Hepatocyte (in vitro differentiated cells): ENCODE measurements at regions not wholly inside any gene's neighbourhood (a gene's known extent, or its start where the extent isn't known, plus 50 kb on each side); places are given as distances from the start of the nearest gene placed in this dataset.

ENCODE experiments used
- DNase-seq: peaks from one replicate; pipeline ENCODE4 v3.0.0-alpha.2; 2016; ENCODE audit warnings: low spot score
- H2AFZ ChIP-seq: fragments of 200-600 bp; sonication (generic); 2 replicates; pipeline ENCODE4 v1.6.0; 2016; ENCODE audit warnings: antibody characterized with exemption, mild to moderate bottlenecking
- H3K27ac ChIP-seq: fragments of 200-600 bp; sonication (generic); 2 replicates; pipeline ENCODE4 v1.5.1; 2016; ENCODE audit warnings: mild to moderate bottlenecking
- H3K27me3 ChIP-seq: fragments of 200-600 bp; sonication (generic); 2 replicates; pipeline ENCODE4 v1.6.1; 2016
- H3K36me3 ChIP-seq: fragments of 200-600 bp; sonication (generic); replicated peaks from 2 replicates; pipeline ENCODE4 v1.5.1; 2016; ENCODE audit warnings: low read depth; ENCODE audit not compliant: insufficient read depth
- H3K4me1 ChIP-seq: fragments of 200-600 bp; sonication (generic); 2 replicates; pipeline ENCODE4 v1.5.1; 2016; ENCODE audit warnings: mild to moderate bottlenecking, moderate library complexity; ENCODE audit not compliant: insufficient read depth
- H3K4me2 ChIP-seq: fragments of 200-600 bp; sonication (generic); 2 replicates; pipeline ENCODE4 v1.6.0; 2016
- H3K4me3 ChIP-seq: fragments of 200-600 bp; sonication (generic); 2 replicates; pipeline ENCODE4 v1.5.1; 2016; ENCODE audit warnings: mild to moderate bottlenecking
- H3K79me2 ChIP-seq: fragments of 200-600 bp; sonication (generic); 2 replicates; pipeline ENCODE4 v1.6.0; 2017; ENCODE audit warnings: mild to moderate bottlenecking
- H3K9me2 ChIP-seq: fragments of 200-600 bp; sonication (generic); replicated peaks from 2 replicates; pipeline ENCODE4 v1.6.0; 2017; ENCODE audit warnings: mild to moderate bottlenecking; ENCODE audit not compliant: insufficient read depth
- H3K9me3 ChIP-seq: fragments of 200-600 bp; sonication (generic); 2 replicates; pipeline ENCODE4 v1.5.1; 2016; ENCODE audit warnings: low read depth, mild to moderate bottlenecking
- H4K20me1 ChIP-seq: fragments of 200-600 bp; sonication (generic); 2 replicates; pipeline ENCODE4 v1.6.0; 2016; ENCODE audit warnings: mild to moderate bottlenecking; ENCODE audit not compliant: insufficient read depth, poor library complexity, severe bottlenecking
- EZH2 ChIP-seq: fragments of 200-600 bp; sonication (generic); IDR thresholded peaks from 2 replicates; pipeline ENCODE4 v1.6.1; 2016; ENCODE audit warnings: antibody characterized with exemption, mild to moderate bottlenecking, borderline replicate concordance
- EZH2phosphoT487 ChIP-seq: fragments of 200-600 bp; sonication (generic); IDR thresholded peaks from one replicate; pipeline ENCODE4 v1.6.1; 2018; ENCODE audit warnings: antibody characterized with exemption, mild to moderate bottlenecking, low read depth, moderate library complexity; ENCODE audit not compliant: unreplicated experiment, severe bottlenecking
- WGBS: methylation state at CpG from one replicate; pipeline ENCODE4 v1.1.6; 2016; ENCODE audit warnings: low lambda C conversion rate; ENCODE audit errors: missing lambda C conversion rate; 5-methylcytosine and 5-hydroxymethylcytosine counted together
- TF ChIP-seq, protein P1 (sequence below): fragments of 200-600 bp; sonication (generic); IDR thresholded peaks from 2 replicates; pipeline ENCODE4 v1.5.1; 2016; ENCODE audit warnings: antibody characterized with exemption, mild to moderate bottlenecking; ENCODE audit not compliant: poor library complexity

DNA sequence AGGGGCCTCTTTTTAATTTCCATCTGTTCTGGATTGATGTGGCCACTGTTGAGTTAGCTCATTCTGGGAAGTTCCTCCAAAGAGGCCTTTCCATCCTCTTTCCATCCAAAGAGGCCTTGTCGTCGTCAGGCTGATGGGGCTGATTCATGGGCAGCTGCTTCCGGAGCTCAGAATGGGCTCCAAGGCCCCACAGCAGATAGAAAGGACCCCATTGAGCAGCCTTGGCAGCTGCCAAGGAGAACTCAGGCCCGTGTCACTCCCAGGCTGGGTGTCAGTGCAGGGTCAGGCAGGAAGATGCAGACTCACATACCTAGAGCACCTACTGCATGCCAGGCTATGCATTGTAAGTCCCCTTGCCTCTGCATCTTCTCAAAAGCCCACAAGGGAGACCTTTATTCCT, 524.1 kb downstream of the MIAT start:
- H3K36me3 ChIP-seq: no peaks in the 10 kb centered on the region
- no peak overlapping the region for H3K4me3 ChIP-seq
- no peaks in the 10 kb centered on the region for H3K9me3 ChIP-seq
- H3K4me2 ChIP-seq: no peak overlapping the region
- TF ChIP-seq EZH2phosphoT487 (no peak), EZH2 (no peak)
- TF ChIP-seq, protein P1, sequence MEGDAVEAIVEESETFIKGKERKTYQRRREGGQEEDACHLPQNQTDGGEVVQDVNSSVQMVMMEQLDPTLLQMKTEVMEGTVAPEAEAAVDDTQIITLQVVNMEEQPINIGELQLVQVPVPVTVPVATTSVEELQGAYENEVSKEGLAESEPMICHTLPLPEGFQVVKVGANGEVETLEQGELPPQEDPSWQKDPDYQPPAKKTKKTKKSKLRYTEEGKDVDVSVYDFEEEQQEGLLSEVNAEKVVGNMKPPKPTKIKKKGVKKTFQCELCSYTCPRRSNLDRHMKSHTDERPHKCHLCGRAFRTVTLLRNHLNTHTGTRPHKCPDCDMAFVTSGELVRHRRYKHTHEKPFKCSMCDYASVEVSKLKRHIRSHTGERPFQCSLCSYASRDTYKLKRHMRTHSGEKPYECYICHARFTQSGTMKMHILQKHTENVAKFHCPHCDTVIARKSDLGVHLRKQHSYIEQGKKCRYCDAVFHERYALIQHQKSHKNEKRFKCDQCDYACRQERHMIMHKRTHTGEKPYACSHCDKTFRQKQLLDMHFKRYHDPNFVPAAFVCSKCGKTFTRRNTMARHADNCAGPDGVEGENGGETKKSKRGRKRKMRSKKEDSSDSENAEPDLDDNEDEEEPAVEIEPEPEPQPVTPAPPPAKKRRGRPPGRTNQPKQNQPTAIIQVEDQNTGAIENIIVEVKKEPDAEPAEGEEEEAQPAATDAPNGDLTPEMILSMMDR: no peak
- no peak overlapping the region for H3K27ac ChIP-seq
- no peak overlapping the region for H2AFZ ChIP-seq
- no peaks in the 10 kb centered on the region for H3K4me1 ChIP-seq
- H3K9me2 ChIP-seq: no peaks in the 10 kb centered on the region
- no peaks in the 10 kb centered on the region for H3K79me2 ChIP-seq
- no peaks in the 10 kb centered on the region for H4K20me1 ChIP-seq
- peaks cover 19% of the 10 kb centered on the region for H3K27me3 ChIP-seq
- no peak for DNase-seq
- 95% methylated on average over 4 of the region's 4 CpGs for WGBS

DNA sequence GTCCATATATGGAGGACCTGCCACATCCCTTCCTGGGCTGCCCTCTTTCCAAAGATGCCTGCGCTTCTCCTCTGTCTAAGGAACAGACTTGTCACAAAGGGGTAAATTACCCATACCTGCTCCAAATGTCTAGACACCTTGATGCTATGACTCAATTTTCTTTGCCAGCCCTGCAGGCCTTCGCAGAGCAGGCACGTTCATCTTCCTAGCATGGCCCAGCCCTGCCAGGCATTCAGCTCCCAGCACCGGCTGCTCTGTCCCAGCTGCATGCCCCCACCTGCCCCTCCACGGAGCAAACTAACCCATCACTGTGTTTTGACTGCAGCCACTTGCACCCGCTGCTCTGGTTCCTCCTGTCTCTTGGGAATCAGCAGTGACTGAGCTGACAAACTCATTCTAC, 526.1 kb downstream of the MIAT start:
- peaks cover 5% of the 10 kb centered on the region for H3K27me3 ChIP-seq
- H3K4me3 ChIP-seq: no peak overlapping the region
- TF ChIP-seq EZH2phosphoT487 (no peak), EZH2 (no peak)

DNA sequence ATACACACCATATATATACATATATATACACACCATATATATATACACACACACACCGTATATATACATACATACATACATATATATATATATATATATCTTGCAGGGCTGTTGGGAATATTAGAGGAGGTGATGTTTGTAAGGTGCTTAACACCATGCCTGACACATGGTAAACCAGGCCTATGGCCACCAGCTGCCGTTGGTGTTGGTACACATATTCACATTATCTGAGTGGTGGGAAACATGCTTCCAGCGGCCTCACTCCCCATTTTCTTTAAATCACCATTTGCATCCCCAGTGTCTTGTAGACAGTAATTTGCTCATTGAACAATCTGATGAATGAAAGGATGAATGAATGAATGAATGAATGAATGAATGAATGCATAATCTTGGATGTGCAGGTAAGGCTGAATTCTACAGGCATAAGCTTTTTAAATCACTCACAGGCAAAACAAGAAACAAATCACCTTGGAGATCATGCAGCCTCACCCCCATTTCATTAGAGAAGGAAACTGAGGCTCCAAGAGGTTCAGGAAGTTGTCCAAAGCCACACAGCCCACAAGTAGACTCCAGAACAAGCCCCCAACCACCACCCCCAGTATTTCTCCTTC, 527.8 kb downstream of the MIAT start:
- 95% methylated on average over 3 of the region's 3 CpGs for whole genome bisulfite sequencing
- no peaks in the 10 kb centered on the region for H3K79me2 ChIP-seq
- no peak overlapping the region for H3K27ac ChIP-seq
- no peak overlapping the region for H3K4me2 ChIP-seq
- no peak overlapping the region for H3K4me3 ChIP-seq
- H3K9me3 ChIP-seq: no peaks in the 10 kb centered on the region
- no peaks in the 10 kb centered on the region for H4K20me1 ChIP-seq
- no peaks in the 10 kb centered on the region for H3K36me3 ChIP-seq
- TF ChIP-seq, protein P1: no peak
- TF ChIP-seq EZH2phosphoT487 (no peak), EZH2 (no peak)
- no peak for DNase-seq
- H3K27me3 ChIP-seq: peaks cover 4% of the 10 kb centered on the region
- H2AFZ ChIP-seq: no peak overlapping the region
- no peaks in the 10 kb centered on the region for H3K9me2 ChIP-seq
- no peaks in the 10 kb centered on the region for H3K4me1 ChIP-seq

More for the DNA sequence above, 526.1 kb downstream of the MIAT start:
- no peaks in the 10 kb centered on the region for H4K20me1 ChIP-seq
- no peak overlapping the region for H3K27ac ChIP-seq
- no peaks in the 10 kb centered on the region for H3K36me3 ChIP-seq
- H3K4me1 ChIP-seq: no peaks in the 10 kb centered on the region
- H3K4me2 ChIP-seq: no peak overlapping the region
- WGBS: 87% methylated on average over 6 of the region's 6 CpGs
- H3K79me2 ChIP-seq: no peaks in the 10 kb centered on the region
- H2AFZ ChIP-seq: no peak overlapping the region
- H3K9me3 ChIP-seq: no peaks in the 10 kb centered on the region
- no peak for DNase-seq
- H3K9me2 ChIP-seq: no peaks in the 10 kb centered on the region

DNA sequence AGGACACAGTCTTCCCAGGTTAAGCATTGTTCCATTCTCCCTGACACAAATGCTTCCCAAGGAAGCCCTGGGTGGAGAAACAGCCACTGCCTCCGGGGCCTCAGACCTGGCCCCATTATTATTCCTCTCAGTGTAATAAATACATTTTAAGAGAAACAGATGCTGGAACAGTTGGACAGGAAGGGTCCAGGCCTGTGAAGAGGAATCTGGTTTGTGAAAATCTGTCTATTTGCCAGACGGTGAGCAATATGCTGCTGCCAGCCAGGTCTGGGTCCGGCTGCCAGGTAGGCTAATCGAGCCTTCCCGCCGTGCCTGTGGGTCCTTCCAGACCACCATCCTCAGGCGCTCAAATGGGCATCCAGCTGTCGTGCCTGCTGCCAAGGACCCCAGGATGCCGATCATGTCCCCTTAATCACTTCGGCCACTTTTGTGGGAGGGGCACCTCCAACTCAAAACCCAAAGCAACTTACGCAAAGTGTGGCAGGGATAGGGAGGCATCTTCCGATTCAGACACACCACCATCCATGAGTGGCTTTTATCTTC, 528.4 kb downstream of the MIAT start:
- Histone ChIP-seq H3K4me3 (no peak overlapping the region), H3K79me2 (no peaks in the 10 kb centered on the region), H3K9me3 (no peaks in the 10 kb centered on the region), H3K4me1 (no peaks in the 10 kb centered on the region), H2AFZ (no peak overlapping the region), H3K4me2 (no peak overlapping the region), H3K27me3 (peaks cover 4% of the 10 kb centered on the region), H4K20me1 (no peaks in the 10 kb centered on the region), H3K27ac (no peak overlapping the region), H3K9me2 (no peaks in the 10 kb centered on the region), H3K36me3 (no peaks in the 10 kb centered on the region)
- no peak for DNase-seq
- TF ChIP-seq EZH2 (no peak), EZH2phosphoT487 (no peak)
- TF ChIP-seq, protein P1: no peak
- 86% methylated on average over 12 of the region's 12 CpGs for WGBS
